ENCODE measurements at regions not wholly inside any gene's neighbourhood (a gene's known extent, or its start where the extent isn't known, plus 50 kb on each side); places are given as distances from the start of the nearest gene placed in this dataset.

DNA sequence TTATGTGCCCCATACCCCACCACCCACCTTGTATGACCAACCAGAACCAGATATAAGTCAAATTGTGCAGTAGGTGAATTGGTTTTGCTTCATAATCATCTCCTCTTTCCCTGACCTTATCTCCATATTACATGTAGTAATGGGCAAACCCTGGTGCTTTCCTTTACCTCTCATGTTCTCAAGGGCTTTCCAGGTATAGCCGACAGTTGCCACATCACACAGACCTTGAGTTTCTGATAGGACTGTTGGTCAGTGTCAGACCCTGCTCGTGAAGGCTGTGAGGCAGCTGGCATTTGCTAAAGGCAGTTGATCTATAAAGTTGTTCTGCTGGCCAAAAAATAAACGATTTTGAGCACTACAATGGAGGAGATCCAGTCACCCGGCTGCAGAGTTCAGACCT is 145.9 kb downstream of the ALX1 start:
- TF ChIP-seq BHLHE40 (IDR thresholded peaks at IDR 0.05; ENCODE audit: borderline replicate concordance) (no peak), FOXK2 (IDR thresholded peaks at IDR 0.05) (no peak), TARDBP (IDR thresholded peaks at IDR 0.05) (no peak), SP1 (IDR thresholded peaks at IDR 0.05) (no peak), CTBP1 (IDR thresholded peaks at IDR 0.05; ENCODE audit: borderline replicate concordance) (no peak), SUZ12 (IDR thresholded peaks at IDR 0.05) (no peak)
- TF ChIP-seq, protein P1, sequence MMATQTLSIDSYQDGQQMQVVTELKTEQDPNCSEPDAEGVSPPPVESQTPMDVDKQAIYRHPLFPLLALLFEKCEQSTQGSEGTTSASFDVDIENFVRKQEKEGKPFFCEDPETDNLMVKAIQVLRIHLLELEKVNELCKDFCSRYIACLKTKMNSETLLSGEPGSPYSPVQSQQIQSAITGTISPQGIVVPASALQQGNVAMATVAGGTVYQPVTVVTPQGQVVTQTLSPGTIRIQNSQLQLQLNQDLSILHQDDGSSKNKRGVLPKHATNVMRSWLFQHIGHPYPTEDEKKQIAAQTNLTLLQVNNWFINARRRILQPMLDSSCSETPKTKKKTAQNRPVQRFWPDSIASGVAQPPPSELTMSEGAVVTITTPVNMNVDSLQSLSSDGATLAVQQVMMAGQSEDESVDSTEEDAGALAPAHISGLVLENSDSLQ (IDR thresholded peaks at IDR 0.05) = no peak
